HG02973 (cell line): ENCODE measurements at regions not wholly inside any gene's neighbourhood (a gene's known extent, or its start where the extent isn't known, plus 50 kb on each side); places are given as distances from the start of the nearest gene placed in this dataset.

Source experiments
- ATAC-seq: cut with Tn5 transposase; IDR thresholded peaks from one replicate; pipeline ENCODE4 v1.9.1; 2021; ENCODE audit warnings: moderate library complexity; ENCODE audit not compliant: unreplicated experiment

DNA sequence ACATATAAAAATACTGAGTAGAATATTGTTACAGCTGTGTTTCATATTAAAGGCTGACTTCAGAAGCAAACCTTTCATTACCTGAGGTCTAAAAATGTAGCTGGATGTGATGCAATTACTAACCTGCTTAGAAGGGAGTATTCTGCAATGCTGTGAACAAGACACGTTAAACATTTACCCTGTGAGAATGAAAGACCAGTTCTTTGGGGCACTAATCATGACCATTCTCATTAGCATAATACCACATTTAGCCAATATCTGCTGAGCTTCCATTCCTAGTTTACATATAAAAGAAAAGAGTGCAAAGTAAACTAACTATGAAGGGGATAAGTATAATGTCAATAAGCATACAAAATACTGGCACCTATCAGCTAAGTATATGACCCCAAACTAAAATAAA lies 784.0 kb upstream of the KLHL29 start:
- ATAC-seq = no peak

DNA sequence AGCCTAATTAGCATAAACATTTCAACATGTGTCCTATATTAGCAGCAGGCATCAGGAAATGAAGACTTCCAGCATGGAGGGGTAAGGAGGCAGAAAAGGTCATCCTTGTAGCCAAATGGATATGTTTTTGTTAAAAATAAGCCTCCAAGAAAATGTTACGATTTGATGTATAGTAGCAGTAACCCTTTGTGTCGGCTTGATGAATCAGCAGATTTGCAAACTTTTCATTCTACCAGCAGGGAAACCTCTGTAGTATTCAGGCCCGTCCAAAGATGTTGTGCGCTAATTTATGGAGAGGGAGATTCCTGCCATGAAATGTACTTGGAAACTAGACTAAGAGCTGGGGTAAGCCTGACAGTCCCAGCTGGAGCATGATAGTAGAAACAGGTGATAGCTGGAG lies 780.8 kb upstream of the KLHL29 start:
- ATAC-seq = no peak

DNA sequence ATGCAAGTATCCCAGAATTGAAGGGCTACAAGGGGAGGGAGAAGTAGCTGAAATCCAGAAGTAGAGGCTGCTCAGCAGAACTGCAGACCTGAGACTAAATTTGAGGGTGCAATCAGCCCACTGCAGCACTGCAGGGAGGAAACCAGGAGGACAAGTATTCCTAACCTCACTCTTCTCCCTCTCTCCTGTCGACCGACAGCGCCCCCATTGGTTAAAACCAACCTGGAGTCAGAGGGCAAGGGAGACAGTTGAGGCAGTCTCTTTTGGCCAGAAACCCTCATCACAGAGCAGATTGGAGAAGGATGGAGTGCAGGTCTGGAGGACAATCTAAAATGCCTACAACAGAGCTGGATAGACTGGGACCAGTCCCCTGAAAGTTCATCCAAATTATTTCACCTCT lies 768.9 kb upstream of the KLHL29 start:
- ATAC-seq = no peak

DNA sequence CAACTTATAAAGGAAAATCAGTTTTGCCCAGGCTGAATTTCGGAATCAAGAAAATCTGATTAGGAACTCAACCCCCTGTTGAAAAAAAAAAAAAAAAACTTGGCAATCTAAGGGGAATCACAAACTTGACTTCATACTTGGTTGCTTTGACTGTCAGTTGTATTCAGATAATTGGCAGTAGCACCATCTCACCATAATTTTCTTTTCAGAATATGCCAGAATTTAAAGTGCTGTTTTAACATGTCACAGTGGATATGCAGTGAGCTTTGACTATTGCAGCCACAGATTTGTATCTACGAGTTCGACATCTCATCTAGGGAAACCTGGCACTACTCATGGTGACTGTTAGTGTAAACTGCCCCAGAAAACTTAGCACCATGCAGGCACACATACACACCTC lies 761.4 kb upstream of the KLHL29 start:
- no peak for ATAC-seq

DNA sequence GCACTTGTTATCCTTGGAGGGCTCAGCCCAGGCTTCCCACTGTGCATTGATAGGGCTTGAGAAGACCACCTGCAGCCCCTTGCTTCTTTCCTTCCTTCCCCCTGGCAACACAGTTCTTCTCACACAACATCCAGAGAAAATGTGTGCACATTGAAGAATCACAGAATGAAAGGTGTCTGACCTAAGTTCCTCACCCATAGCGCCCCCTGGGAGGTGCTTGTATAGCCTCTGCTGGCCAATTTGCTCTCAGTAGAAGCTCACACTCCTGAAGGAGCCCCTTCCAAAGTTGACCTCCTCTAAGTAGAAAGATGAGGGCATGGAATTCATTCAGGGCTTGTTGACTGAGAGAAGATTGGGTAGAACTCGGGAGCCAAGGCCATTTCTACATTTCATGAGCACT lies 758.4 kb upstream of the KLHL29 start:
- no peak for ATAC-seq

DNA sequence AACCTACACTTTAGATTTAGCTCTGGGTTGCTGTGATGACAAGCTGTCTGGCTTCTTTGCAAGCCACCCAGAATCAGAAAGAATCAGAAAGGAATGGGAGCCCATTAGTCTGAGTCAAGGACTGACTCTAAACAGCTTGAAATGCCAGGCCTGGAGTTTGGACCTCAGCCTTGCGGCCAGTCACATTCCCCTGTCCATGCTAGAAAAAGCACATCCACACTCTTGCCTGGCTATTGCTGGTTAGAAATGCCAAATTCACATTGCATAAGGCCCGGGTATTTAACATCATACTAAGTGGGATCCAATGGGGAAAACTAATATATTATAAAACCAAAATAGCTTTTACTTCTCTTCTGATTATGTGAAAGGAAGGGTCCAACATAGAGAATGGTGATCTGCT lies 756.8 kb upstream of the KLHL29 start:
- no peak for ATAC-seq

DNA sequence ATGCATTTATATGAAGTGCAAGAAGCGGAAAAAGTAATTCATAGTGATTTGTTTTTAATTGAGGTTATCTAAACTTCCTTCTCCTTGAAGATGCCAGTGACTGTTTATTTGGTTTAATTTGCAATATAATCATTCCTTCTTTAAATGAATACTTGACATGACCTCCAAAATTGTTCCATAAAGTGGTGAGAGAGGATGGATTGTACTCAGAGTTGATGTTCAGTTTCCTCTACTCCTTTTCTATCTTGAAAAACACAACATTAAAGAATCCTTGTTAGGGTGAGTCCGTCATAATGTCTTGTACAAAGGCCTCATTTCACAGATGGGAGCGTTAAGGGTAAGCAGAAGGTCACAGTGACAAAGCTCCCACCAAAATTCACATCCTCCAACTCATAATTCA lies 756.1 kb upstream of the KLHL29 start:
- no peak for ATAC-seq

DNA sequence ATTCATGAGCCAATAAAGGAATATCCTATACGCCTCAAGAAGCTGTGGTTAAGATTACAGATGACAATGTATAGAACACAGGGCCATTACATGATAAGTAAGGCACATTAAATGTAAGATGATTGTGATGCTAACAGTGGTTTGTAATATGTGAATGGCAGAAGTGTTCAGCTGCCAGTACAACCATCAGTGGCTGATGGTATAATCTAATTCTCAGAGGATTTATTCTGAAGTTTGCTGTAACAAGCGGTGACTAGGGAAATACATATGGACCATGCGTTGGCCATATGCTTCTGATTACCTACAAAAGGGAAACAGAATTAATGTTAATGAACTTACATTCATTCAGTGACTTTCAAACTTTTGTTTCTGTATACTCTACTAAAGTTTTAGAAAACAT lies 750.8 kb upstream of the KLHL29 start:
- ATAC-seq = no peak

DNA sequence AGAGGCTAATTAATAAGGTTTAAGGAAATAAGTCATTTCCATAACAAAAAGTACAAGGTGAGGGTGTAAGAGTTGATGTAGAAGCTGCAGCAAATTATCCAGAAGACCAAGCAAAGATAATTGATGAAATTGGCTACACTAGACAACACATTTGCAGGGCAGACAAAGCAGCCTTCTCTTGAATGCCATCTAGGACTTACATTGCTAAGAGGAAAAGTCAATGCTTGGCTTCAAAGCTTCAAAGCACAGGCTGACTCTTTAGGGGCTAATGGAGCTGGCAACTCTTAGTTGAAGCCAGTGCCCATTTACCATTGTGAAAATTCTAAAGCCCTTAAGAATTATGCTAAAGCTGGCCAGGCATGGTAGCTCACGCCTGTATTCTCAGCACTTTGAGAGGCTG lies 728.6 kb upstream of the KLHL29 start:
- no peak for ATAC-seq

DNA sequence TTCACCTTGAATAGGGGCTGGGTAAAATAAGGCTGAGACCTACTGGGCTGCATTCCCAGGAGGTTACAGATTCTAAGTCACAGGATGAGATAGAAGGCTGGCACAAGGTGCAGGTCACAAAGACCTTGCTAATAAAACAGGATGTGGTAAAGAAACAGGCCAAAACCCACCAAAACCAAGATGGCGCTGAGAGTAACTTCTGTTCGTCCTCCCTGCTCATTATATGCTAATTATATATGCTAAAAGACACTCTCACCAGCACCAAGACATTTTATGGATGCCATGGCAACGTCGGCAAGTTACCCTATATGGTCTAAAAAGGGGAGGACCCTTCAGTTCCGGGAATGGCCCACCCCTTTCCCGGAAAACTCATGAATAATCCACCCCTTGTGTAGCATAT lies 711.5 kb upstream of the KLHL29 start:
- no peak for ATAC-seq

DNA sequence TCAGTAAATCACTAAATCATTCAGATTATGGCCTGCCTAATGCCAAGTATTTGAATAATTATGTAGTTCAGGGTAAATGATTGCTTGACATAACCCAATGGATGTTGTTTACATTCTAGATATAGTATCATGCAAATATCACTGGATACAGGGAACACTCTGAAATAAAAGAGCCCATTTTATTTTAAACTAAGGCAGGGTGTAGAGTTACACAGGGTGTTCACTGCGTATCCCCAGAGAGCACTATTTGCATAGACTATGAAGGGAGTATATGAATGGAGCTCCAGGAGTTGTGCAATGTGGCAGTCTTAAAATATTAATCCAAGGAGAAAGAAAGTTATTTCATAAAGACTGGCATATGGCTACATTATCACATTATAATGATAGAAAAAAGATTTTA lies 701.1 kb upstream of the KLHL29 start:
- ATAC-seq = no peak

DNA sequence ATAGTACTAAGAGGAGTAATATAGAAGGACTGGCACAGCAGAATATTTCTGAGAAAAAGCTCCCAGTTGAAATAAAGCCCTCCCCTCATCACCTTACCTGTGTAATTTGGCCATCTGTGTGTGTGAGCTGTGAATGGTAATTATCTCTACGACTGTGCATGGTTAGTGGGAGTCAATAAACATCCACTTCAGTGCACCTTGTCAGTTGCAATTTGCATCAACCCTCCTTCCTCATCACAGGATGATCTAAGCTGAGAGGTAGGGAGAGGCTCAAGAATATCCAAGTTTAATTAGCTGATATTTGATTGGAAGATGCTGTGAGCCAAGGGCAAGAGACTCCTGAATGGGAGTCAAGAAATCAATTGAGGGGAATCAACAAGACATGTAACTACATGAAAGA lies 694.9 kb upstream of the KLHL29 start:
- no peak for ATAC-seq

DNA sequence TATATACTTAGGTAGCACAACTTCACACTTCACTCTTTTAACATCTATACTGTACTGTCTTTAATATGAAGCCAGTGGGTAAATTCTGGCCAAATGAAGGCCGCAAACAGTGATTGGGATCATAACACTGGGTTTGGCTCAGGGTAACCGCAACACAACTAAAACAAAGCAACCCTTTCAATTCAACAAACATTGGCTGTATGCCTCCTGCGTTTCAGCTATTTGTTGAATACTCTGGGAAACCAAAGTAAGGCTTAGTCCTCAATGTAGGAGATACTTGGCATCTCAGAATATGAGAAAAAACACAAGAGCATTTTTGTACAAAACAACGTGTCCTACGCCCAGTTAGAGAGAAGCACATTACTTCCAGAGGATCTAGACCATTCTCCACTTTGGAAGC lies 693.3 kb upstream of the KLHL29 start:
- no peak for ATAC-seq

DNA sequence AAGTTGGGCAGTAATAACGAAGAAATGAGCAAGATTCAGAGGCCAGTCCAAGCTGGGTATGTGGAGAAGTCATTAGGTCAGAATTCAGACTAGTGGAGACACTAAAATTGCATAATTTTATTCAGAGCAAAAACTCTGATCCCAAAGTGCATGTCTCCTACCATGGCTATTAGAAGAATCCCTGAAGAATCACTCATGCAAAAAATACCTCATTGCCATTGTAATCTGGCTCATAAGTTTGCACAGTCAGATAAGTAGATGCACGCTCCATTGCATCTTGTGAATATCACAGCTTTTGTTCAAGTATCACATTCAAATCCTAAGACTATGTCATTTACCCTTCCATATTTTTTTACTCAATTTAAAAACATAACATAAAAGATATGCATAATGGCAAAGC lies 692.2 kb upstream of the KLHL29 start:
- ATAC-seq = no peak

DNA sequence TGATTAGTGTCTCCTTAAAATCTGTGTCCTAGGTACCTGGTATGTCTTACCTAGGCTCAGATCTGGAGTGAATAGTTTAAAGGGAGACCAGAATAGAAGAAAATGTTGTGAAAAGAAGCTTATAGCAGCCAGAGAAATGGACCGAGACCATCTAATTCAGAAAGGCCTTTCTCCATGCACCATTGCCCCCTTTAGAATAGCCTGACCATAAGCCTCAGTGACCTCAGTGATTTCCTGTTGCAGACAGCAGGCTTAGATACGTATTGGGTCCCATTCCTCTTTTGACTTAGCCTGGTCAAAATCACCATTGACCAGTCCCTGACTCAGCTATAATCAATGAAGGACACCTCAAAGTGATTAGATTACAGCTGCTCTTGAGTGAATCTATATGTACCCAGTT lies 690.7 kb upstream of the KLHL29 start:
- no peak for ATAC-seq

DNA sequence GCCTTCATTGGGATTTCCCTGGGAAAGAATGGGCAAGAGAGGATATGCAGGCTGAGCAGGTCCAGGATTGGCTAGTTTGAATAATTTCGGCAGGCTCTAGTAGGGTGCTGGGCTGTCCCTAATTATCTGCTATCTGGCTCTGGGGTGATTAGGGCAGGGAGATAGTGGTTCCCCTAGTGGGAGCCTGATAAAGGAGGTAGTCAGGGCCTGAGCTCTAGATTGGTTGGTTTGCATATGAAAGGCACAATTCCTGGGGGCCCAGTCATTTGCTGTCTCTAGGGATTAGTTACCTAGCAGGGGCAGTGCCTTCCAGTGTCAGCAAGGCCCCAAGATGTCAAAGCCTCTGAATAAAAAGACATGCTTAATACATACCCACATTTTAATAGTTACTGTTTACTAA lies 690.1 kb upstream of the KLHL29 start:
- no peak for ATAC-seq

DNA sequence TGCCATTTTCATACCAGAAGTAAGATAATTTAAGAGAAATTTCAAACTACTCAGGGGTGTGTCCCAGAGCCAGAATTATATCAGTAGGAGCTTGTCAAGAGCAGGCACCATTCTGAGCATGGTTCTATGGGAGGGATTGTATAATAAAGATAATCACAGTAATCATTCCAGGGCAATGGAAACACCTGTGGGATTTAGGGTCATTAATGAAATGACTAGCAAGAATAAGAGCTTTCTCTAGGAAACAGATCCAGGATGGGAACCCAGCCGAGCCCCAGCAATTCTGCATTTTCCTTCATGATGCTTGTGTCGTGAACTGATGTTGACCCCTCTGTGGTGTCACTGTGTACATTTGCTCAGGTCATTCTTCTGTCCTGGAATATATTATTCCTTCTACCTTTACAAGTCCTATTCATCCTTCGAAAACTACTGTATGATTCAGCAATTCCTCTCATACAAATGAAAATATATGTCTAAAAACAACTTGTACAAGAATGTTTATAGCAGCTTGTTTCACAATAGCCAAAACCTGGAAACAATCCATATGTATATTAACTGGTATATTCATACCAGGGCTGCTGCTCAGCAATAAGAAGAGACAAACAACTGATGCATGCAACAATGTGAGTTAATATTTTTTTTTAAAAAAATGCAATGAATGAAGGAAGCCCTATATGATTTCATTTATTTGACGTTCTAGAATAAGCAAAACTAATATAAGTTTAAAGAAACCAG lies 687.8 kb upstream of the KLHL29 start:
- no peak for ATAC-seq

DNA sequence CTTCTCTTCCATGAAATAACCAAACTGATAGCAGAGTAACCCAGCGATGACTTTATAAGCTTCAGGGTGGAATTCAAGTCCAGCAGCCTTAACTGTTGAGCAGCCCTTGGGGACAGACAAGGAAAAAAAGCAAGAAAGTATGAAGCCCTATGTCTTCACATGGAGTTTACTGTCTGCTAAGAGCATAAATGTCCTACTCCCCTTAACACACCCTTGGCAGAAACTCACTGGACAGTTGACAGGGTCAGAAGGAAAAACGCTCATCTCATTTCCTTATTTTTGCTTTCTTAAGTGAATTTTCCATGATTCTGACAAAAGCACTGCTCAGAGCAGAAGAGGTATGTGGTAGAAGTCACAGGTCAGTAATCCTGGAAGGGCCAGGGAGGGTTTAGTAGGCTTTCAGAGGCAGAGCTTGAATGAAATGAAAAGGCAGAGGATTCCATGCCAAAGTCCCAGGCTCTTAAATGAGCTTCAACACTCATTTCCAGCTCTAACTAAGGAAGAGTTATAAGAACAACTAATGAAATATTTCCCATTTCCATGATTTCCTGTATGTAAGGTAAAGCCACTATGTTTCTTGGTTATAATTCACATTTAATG lies 683.3 kb upstream of the KLHL29 start:
- ATAC-seq = no peak

DNA sequence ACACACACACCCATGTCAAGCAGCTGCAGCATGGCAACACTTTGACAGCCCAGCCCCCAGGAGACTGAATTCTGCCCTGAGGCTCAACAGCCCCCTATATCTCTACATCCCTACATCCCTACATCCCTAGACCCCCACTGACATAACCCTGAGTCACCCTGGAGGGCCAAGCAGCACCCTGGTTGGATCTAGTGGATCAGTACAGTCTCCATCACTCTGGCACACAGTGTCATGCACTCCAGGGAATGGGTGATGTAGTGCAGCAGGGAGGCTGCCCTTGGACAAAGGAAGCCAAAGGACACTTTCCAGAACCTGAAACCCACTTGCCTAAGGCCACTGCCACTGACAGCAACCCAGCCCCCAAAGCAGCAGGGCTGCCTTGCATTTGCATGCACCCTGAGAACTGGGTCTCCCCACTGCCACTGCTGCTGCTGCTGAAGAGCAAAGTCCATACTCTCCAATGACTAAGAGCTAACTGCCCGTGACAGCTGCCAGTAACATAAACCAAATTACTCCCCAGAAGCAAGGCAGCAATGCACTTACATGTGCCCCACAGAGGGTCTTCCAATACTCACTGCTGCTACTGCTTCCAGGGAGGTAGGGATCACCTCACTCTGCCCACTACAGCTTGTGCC lies 681.6 kb upstream of the KLHL29 start:
- ATAC-seq = no peak

DNA sequence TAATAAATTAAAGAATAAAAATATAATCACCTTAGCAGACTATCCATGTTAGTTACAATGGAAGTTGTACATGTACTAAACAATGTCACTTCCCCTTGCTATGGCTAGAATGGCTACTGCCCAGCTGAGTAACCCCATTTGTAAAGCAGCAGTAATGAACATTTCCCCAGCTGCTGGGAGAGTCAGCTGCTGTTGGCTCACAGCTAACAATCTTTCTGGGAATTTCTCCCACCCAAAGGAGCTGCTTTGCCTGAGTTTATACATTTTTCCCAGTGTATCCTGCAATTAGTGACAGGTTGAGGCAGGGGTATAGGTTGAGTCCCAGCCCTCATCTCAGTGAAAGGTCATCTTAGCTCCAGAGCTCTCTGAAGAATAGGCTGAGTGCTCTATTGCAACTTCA lies 665.6 kb upstream of the KLHL29 start:
- no peak for ATAC-seq

DNA sequence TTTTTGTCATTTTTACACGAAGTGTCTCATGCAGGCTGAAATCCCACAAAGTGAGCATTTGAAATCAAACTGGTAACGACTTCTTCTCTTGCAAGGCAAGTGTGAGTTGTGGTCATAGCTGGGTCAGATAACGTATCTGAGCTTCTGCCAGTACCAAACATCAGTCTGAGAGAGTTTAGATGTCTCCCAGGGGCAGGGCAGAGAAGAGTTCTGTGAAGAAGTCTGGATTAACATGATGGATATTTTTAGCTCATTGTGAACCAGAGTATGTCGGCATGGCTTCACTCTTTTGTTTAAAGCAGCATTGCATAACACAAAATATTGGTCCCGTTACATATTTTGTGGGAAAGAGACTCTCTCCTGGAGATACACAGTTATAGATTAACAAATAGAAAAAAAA lies 655.5 kb upstream of the KLHL29 start:
- no peak for ATAC-seq

DNA sequence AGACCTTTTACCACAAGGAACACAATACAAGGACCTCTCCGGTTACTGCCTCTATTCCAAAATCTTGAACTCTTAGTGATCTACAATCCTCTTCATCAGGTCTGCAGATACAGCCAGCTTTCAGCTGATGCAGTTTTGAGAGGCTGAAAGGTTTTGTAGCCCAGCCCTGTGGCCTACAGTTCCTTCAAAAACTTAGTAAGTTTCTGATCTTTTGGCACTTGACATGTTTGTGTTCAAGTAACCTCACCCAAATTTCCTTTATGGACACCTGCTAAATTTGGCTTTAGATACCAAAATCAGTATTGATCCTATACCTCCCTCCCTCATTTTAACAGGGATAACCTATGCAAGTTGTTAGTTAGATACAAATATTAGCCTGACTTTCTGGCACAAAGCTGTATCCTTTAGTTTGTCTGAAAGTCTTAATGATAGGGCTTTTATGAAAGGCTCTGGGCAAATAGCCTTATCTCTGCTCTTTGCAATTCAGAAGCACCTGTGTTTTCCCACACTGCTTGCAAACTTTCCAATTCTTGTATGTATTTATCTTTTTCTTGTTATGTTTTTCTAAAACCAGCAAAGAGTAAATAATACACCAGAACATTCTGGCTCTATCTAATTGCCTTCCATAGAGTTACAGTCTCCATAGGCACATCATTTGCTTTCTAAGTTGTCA lies 650.5 kb upstream of the KLHL29 start:
- ATAC-seq = no peak
